ENCODE measurements at regions not wholly inside any gene's neighbourhood (a gene's known extent, or its start where the extent isn't known, plus 50 kb on each side); places are given as distances from the start of the nearest gene placed in this dataset.

GRCh38 chr1:218521414-218522169 is 176.5 kb downstream of the TGFB2 start:
- no peaks in the 10 kb centered on the region for H3K27me3 ChIP-seq (ENCODE audit: insufficient read depth, low read depth, severe bottlenecking)
- DNase-seq = peak; percentile 76
- H3K9me3 ChIP-seq (ENCODE audit: severe bottlenecking) = no peaks in the 10 kb centered on the region
- TF ChIP-seq CTCF (IDR thresholded peaks at IDR 0.05; ENCODE audit: low read depth, low read length) = peak; percentile 65
- H3K4me3 ChIP-seq (ENCODE audit: low read depth, low read length) = no peak overlapping the region
- no peak overlapping the region for H3K27ac ChIP-seq
- H3K36me3 ChIP-seq = no peaks in the 10 kb centered on the region

GRCh38 chr1:218524526-218524925 is 179.4 kb downstream of the TGFB2 start:
- Histone ChIP-seq H3K4me3 (ENCODE audit: low read depth, low read length) (no peak overlapping the region), H3K9me3 (ENCODE audit: severe bottlenecking) (no peaks in the 10 kb centered on the region), H3K27ac (no peak overlapping the region), H3K36me3 (no peaks in the 10 kb centered on the region), H3K27me3 (ENCODE audit: insufficient read depth, low read depth, severe bottlenecking) (no peaks in the 10 kb centered on the region)
- DNase-seq = no peak
- no peak for TF ChIP-seq CTCF (IDR thresholded peaks at IDR 0.05; ENCODE audit: low read depth, low read length)

- DNase-seq = no peak
- no peaks in the 10 kb centered on the region for H3K27me3 ChIP-seq (ENCODE audit: insufficient read depth, low read depth, severe bottlenecking)
- H3K27ac ChIP-seq = no peak overlapping the region
- no peaks in the 10 kb centered on the region for H3K36me3 ChIP-seq
- no peak for TF ChIP-seq CTCF (IDR thresholded peaks at IDR 0.05; ENCODE audit: low read depth, low read length)
- no peak overlapping the region for H3K4me3 ChIP-seq (ENCODE audit: low read depth, low read length)
- H3K9me3 ChIP-seq (ENCODE audit: severe bottlenecking) = no peaks in the 10 kb centered on the region
These were observed 179.9 kb downstream of the TGFB2 start for GRCh38 chr1:218525031-218525430.

GRCh38 chr1:218525451-218526197 is 180.5 kb downstream of the TGFB2 start:
- no peak for TF ChIP-seq CTCF (IDR thresholded peaks at IDR 0.05; ENCODE audit: low read depth, low read length)
- H3K9me3 ChIP-seq (ENCODE audit: severe bottlenecking) = no peaks in the 10 kb centered on the region

GRCh38 chr1:218526198-218526580 is 181.1 kb downstream of the TGFB2 start:
- TF ChIP-seq CTCF (IDR thresholded peaks at IDR 0.05; ENCODE audit: low read depth, low read length) = no peak
- no peak for DNase-seq

More at GRCh38 chr1:218525451-218526197, 180.5 kb downstream of the TGFB2 start:
- Histone ChIP-seq H3K27me3 (ENCODE audit: insufficient read depth, low read depth, severe bottlenecking) (no peaks in the 10 kb centered on the region), H3K27ac (no peak overlapping the region), H3K4me3 (ENCODE audit: low read depth, low read length) (no peak overlapping the region), H3K36me3 (no peaks in the 10 kb centered on the region)
- DNase-seq = peak; percentile 26

More at GRCh38 chr1:218526198-218526580, 181.1 kb downstream of the TGFB2 start:
- no peaks in the 10 kb centered on the region for H3K27me3 ChIP-seq (ENCODE audit: insufficient read depth, low read depth, severe bottlenecking)
- no peaks in the 10 kb centered on the region for H3K36me3 ChIP-seq
- no peak overlapping the region for H3K4me3 ChIP-seq (ENCODE audit: low read depth, low read length)
- no peaks in the 10 kb centered on the region for H3K9me3 ChIP-seq (ENCODE audit: severe bottlenecking)
- no peak overlapping the region for H3K27ac ChIP-seq
